ENCODE measurements at regions not wholly inside any gene's neighbourhood (a gene's known extent, or its start where the extent isn't known, plus 50 kb on each side); places are given as distances from the start of the nearest gene placed in this dataset.

GRCh38 chr1:38615680-38616079 is 243.9 kb downstream of the RRAGC start:
- no peak for TF ChIP-seq HNF4A (conservative IDR thresholded peaks at IDR 0.05)
- TF ChIP-seq CTCF (IDR thresholded peaks at IDR 0.05; ENCODE audit: low read depth, low read length, missing input control), result no peak
- TF ChIP-seq MAX (IDR thresholded peaks at IDR 0.05), result no peak
- TF ChIP-seq SP1 (IDR thresholded peaks at IDR 0.05), result no peak
- TF ChIP-seq ZBTB33 (IDR thresholded peaks at IDR 0.05), result no peak
- TF ChIP-seq ATF3 (IDR thresholded peaks at IDR 0.05), result no peak
- TF ChIP-seq TAF1 (conservative IDR thresholded peaks at IDR 0.05), result no peak
- no peak for TF ChIP-seq YY1 (IDR thresholded peaks at IDR 0.05)
- TF ChIP-seq JUND (IDR thresholded peaks at IDR 0.05), result no peak

All from liver (tissue), 3 donors.